ENCODE measurements at regions not wholly inside any gene's neighbourhood (a gene's known extent, or its start where the extent isn't known, plus 50 kb on each side); places are given as distances from the start of the nearest gene placed in this dataset.

- ATAC-seq = no peak
- DNase-seq = no peak
Observed at GRCh38 chr4:123096038-123096437, 173.6 kb upstream of the NUDT6 start.

- no peak for DNase-seq
- ATAC-seq = no peak
Observed at GRCh38 chr4:123102897-123103471, 180.6 kb upstream of the NUDT6 start.

GRCh38 chr4:123104310-123105025, 182.1 kb upstream of the NUDT6 start:
- ATAC-seq (no peak), DNase-seq (no peak)

- DNase-seq (no peak), ATAC-seq (no peak)
Observed at GRCh38 chr4:123105026-123105420, 182.6 kb upstream of the NUDT6 start.

GRCh38 chr4:123106747-123107146, 184.3 kb upstream of the NUDT6 start:
- DNase-seq (no peak), ATAC-seq (no peak)

- DNase-seq (no peak), ATAC-seq (no peak)
Observed at GRCh38 chr4:123107444-123108252, 185.3 kb upstream of the NUDT6 start.

- DNase-seq (no peak), ATAC-seq (no peak)
Observed at GRCh38 chr4:123109139-123109538, 186.7 kb upstream of the NUDT6 start.

GRCh38 chr4:123110147-123110546, 187.8 kb upstream of the NUDT6 start:
- DNase-seq = no peak
- ATAC-seq = no peak

GRCh38 chr4:123110685-123111084, 188.3 kb upstream of the NUDT6 start:
- no peak for ATAC-seq
- DNase-seq = no peak

GRCh38 chr4:123113155-123113554, 190.8 kb upstream of the NUDT6 start:
- DNase-seq (no peak), ATAC-seq (no peak)

GRCh38 chr4:123114084-123114914, 191.9 kb upstream of the NUDT6 start:
- no peak for DNase-seq
- ATAC-seq = no peak

GRCh38 chr4:123114915-123115756, 192.7 kb upstream of the NUDT6 start:
- DNase-seq (no peak), ATAC-seq (no peak)

GRCh38 chr4:123116412-123116811, 194.0 kb upstream of the NUDT6 start:
- DNase-seq (no peak), ATAC-seq (no peak)

GRCh38 chr4:123120473-123120872, 198.1 kb upstream of the NUDT6 start:
- ATAC-seq (no peak), DNase-seq (no peak)

- no peak for DNase-seq
- ATAC-seq = no peak
Observed at GRCh38 chr4:123121241-123121907, 199.0 kb upstream of the NUDT6 start.

- no peak for ATAC-seq
- DNase-seq = no peak
Observed at GRCh38 chr4:123125477-123125876, 203.1 kb upstream of the NUDT6 start.

GRCh38 chr4:123127218-123127617, 204.8 kb upstream of the NUDT6 start:
- DNase-seq = no peak
- ATAC-seq = no peak

- ATAC-seq = no peak
- no peak for DNase-seq
Observed at GRCh38 chr4:123127875-123128274, 205.5 kb upstream of the NUDT6 start.

- ATAC-seq (no peak), DNase-seq (no peak)
Observed at GRCh38 chr4:123133397-123134050, 211.1 kb upstream of the NUDT6 start.

- no peak for ATAC-seq
- DNase-seq = no peak
Observed at GRCh38 chr4:123144616-123145015, 222.2 kb upstream of the NUDT6 start.
